ENCODE measurements at regions not wholly inside any gene's neighbourhood (a gene's known extent, or its start where the extent isn't known, plus 50 kb on each side); places are given as distances from the start of the nearest gene placed in this dataset.
A peak's percentile ranks its signal among the peaks of the same experiment; 100 is the strongest.

DNA sequence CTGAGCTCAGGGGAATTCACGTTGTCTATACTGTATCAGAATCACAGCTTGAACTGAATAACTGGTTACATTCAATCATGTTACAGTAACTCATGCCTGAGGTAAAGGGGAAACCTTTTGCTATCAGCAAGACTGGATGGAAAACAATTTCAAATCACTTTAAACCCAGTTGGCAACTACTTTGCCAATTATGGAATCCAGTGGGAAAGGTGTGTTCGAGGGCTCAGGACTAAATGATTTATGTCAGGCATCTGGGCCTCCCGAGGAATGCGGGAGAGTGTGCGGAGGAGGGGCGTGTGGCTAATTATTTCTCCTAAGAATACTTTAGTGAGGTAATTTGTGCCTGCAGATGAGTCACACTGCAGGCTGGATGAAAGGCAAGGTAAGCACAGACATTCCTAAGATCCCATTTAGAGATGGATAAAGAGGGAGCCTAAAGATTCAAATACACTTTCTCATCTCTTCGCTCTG, 100.1 kb downstream of the HRH4 start:
- FAIRE-seq (no peak), DNase-seq (ENCODE audit: low spot score in 2 of 2) (no peak)

GRCh38 chr18:24561369-24561965, 101.0 kb downstream of the HRH4 start:
- DNase-seq (ENCODE audit: low spot score in 2 of 2) (no peak), FAIRE-seq (no peak)

GRCh38 chr18:24567199-24567598, 106.8 kb downstream of the HRH4 start:
- DNase-seq (ENCODE audit: low spot score in 2 of 2) (no peak), FAIRE-seq (no peak)

- FAIRE-seq (no peak), DNase-seq (ENCODE audit: low spot score in 2 of 2) (no peak)
Measured at GRCh38 chr18:24570716-24571115, 110.3 kb downstream of the HRH4 start.

GRCh38 chr18:24582771-24583170, 122.3 kb downstream of the HRH4 start:
- DNase-seq (ENCODE audit: low spot score in 2 of 2) = no peak
- no peak for FAIRE-seq

DNA sequence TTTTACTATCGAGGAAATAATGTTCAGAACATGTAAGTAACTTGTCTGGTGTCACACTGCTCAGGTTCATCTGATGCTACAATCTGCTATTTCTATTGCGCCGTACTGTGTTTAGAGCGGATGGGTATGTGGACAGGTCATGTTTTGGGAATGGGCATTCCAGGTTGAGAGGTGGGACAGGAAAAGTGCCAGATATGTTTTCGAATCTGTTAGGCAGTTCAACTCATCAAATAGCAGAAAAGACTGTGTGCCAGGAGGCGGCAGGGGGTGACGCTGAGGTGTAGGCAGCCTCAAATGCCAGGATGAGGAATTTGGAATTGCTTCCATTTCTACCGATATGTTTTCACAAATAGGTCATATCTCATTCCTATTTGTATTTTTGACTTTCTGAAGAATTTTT, 123.8 kb downstream of the HRH4 start:
- no peak for FAIRE-seq

DNA sequence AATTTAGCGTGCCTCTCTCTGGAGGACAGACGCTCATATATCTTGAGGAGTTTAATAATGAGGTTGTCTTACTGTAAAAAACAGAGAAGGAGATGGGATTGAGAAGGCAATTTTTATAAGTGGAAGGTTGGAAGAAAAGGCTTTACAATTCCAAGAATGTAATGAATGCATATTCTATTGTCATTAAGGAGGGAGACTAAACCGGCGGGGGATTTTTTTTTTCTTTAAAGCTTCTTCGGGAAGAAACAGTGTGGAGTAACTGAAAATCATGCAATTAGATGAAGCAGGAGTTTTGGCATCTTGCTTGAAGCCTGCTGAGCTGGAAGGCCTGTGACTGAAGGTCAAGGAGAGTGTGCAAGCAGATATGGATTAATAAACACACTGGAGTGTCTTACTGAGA, 124.4 kb downstream of the HRH4 start:
- FAIRE-seq (no peak), DNase-seq (ENCODE audit: low spot score in 2 of 2) (no peak)

More for the DNA sequence above, 123.8 kb downstream of the HRH4 start:
- no peak for DNase-seq (ENCODE audit: low spot score in 2 of 2)

DNA sequence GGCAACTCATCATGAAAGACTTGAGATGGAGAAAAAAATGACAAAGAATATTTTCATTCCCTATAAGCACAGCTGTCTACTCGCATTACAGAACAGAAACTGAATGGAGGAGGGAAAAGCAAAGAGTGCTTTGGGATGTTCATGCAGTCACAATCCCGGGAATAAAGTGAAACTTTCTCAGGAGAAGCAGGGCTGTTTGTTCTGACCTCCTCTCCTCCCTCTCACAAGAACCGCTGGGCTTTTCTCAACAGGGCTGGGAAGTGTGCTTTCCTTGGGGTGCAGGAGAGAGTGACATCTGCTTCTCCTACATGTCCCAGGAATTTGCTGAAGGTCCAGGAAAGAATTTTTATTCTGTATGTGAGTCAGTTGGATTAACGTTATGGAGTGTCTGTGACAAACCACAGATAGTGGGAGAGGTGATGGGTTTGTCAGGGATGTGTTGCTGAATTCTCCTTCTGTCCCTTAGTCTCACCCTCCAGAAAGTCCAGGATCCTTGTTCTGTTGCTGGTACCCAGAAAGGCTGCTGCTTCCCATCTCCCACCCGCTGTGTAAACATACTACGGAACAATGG, 125.6 kb downstream of the HRH4 start:
- DNase-seq (ENCODE audit: low spot score in 2 of 2) (no peak), FAIRE-seq (no peak)

GRCh38 chr18:24586662-24587360, 126.4 kb downstream of the HRH4 start:
- no peak for FAIRE-seq
- no peak for DNase-seq (ENCODE audit: low spot score in 2 of 2)

DNA sequence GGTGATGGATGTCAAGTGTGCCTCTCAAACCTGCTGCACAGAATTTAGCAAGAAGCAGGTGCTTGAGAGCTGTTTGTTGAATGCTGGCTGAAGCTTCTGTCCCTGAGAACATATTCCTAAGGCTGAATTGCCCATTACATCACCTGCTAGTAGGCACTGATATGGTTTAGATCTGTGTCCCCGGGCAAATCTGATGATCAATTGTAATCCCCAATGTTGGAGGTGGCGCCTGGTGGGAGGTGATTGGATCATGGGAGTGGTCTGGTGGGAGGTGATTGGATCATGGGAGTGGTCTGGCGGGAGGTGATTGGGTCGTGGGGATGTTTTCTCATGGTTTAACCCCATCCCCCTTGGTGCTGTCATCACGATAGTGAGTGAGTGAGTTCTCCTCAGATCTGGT, 128.0 kb downstream of the HRH4 start:
- FAIRE-seq (no peak), DNase-seq (ENCODE audit: low spot score in 2 of 2) (no peak)

DNA sequence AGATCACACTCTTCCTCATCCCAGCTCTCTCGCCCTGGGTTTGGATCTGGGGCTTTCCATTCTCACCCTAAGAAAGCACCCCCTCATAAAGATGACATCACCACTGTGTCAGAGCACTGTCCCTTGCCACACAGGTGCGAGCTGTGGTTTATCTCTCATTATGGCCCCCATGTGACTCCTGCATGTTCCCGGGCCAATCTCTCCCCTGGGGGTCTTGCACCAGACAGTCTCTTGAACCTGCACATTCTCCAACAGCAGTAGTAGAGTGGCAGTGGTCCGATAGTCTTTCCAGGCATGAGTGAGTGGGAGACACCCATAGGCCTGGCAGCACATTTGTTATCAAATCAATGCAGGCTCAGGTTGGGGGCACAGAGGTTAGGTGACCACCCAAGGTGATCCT, 130.5 kb downstream of the HRH4 start:
- DNase-seq (ENCODE audit: low spot score in 2 of 2) (no peak), FAIRE-seq (no peak)

- DNase-seq (ENCODE audit: low spot score in 2 of 2) (no peak), FAIRE-seq (no peak)
Measured at GRCh38 chr18:24593401-24593800, 133.0 kb downstream of the HRH4 start.

GRCh38 chr18:24593886-24594285, 133.4 kb downstream of the HRH4 start:
- no peak for FAIRE-seq

DNA sequence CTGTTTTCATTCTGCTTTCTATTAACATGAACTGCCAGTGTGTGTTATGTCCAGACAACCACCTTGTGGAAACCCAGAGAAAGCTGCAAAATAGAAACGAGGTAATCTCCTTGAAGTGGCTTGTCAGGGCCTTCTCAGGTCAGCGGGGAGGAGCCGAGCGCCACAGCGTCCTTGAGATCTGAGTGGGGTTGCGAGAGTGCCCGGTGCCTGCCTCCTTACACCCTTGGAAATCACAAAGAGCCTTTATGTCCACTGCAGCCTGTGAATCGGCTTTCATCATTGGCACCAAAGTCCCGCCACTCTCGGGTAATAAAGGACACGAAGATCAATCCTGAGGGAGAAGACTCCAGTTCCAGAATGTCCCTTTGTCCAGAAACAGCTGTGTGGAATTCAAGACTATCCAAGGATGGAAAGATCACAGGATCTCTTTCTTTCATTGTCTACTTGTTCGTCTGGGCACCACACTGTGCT, 135.2 kb downstream of the HRH4 start:
- FAIRE-seq = no peak
- no peak for DNase-seq (ENCODE audit: low spot score in 2 of 2)

More at GRCh38 chr18:24593886-24594285, 133.4 kb downstream of the HRH4 start:
- DNase-seq (ENCODE audit: low spot score in 2 of 2) = no peak

DNA sequence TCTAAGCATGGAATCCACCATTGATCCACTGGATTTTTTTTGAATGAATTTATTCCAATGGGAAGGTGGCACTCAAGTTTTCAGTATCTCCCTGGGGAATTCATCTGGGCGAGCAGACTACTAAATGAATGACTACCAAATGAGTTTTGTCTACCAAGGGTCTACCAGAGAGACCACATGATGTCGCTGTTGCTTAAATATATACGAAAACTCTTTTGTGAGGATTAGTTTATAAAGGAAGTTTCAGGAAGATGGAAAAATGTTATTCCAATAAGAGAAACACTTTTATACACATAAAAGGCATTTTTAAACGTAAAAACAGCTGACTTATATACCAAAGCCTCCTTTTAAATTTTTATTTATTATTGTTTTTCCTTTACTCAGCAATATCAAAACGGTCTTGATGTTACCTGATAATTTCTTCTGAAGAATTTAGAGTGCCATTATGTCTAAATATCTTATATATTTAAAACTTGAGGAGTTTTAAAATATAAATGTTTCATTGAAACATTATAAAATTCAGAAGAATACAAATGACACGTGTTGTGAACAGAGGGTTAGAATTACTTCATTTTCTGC, 139.7 kb downstream of the HRH4 start:
- DNase-seq (ENCODE audit: low spot score in 2 of 2) (peak; percentile 12 to 41), FAIRE-seq (peak; percentile 92)

DNA sequence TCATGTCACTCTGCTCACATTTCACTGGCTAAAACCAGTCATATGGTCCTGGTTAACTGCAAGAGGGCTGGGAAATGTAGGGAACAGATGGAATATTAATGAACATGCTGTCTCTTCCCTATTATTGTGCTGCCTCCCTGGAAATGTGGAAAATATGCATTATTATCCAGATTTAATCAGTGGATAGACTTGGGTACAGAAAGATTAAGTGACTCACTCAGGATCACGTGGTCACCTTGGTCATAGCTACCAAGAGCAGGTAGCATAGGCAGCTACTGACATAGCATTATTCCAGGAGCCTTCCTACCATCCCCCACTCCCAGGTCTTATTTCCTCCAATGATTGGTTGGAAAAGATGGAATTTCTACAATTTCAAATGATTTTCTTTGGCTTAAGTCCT, 141.1 kb downstream of the HRH4 start:
- DNase-seq (ENCODE audit: low spot score in 2 of 2) (no peak), FAIRE-seq (no peak)

GRCh38 chr18:24602201-24602600, 141.8 kb downstream of the HRH4 start:
- FAIRE-seq = no peak
- DNase-seq (ENCODE audit: low spot score in 2 of 2) = no peak

DNA sequence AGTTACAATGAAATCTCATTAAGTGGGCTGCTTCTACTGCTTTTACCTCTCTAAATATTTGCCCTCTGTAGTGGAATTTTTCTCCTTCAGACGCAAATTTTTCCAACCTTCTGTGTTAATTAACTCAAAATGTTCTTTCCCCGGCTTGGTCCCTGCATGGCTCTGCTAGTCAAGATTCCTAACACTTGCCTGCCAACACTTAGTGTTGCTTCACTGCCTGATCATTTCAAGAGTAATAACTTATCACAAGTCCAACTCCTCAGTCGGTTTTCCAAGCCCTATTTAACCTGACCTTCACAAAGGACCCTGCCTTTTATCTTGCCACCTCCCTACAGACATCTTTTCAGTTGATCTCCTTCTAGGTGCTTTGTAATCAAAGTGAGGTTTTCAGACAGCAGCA, 142.7 kb downstream of the HRH4 start:
- FAIRE-seq = no peak
- DNase-seq (ENCODE audit: low spot score in 2 of 2) = no peak

DNA sequence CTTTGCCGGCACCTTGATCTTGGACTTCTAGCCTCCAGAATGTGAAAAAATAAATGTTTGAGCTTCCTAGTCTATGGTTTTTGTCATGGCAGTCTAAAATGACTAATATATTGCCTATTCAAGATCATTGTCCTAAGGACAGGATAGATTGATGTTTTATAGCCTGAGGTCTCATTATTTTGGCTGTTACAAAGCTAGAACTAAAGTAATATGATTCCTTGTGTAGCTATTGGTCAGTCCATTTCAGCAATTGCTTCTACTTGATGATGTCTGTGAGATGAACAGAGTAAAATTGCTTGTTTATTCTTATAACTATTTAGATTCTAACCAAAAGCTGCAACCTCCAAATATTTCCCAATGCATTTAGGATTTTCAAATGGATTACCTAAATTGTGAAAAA, 145.0 kb downstream of the HRH4 start:
- DNase-seq (ENCODE audit: low spot score in 2 of 2) (no peak), FAIRE-seq (no peak)

DNA sequence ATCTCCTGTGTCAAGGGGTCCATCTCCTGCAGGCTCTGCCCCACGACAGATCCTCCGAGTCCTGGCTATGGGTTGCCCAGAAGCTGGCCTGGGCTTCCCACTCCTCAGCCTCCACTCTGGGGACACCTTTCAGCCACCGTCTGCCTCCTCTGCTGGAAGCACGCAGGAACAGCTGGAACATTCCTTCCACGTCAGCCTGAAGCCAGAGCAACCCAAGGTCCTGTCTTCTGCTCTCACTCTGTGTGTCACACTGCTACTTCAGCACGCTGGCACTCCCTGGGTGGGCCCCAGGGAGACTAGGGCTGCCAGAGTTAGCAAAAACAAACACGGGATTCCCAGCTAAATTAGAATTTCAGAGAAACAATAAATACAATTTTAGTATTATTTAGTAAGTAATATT, 148.8 kb downstream of the HRH4 start:
- FAIRE-seq = no peak
- no peak for DNase-seq (ENCODE audit: low spot score in 2 of 2)

DNA sequence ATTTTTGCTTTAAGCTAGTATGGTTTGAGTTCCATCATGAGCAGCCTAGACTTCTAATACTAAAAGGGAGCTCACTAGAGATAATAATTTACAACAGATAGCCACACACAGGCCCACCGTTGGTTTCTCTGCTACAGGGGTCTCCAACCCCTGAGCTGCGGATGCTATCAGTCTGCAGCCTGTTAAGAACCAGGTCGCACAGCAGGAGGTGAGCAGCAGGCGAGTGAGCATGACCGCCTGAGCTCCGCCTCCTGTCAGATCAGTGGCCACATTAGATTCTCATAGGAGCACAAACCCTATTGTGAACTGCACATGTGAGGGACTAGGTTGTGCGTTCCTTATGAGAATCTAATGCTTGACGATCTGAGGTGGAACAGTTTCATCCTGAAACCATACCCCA, 150.6 kb downstream of the HRH4 start:
- FAIRE-seq (no peak), DNase-seq (ENCODE audit: low spot score in 2 of 2) (no peak)

All from frontal cortex (tissue), 3 donors.